ENCODE measurements at regions not wholly inside any gene's neighbourhood (a gene's known extent, or its start where the extent isn't known, plus 50 kb on each side); places are given as distances from the start of the nearest gene placed in this dataset.

GRCh38 chr5:26666371-26666770 is 372.0 kb downstream of the CDH9 start:
- Histone ChIP-seq H3K27me3 (replicated peaks in 1 of 7) (no peaks in the 10 kb centered on the region), H3K4me1 (no peaks in the 10 kb centered on the region), H3K36me3 (no peaks in the 10 kb centered on the region), H3K9me3 (peaks cover 0 to 7% (median 0%) of the 10 kb centered on the region in 8 donors), H3K27ac (no peak overlapping the region), H3K4me3 (no peak overlapping the region)
- TF ChIP-seq POLR2AphosphoS5 (IDR thresholded peaks at IDR 0.05), result no peak
- TF ChIP-seq POLR2A (IDR thresholded peaks at IDR 0.05), result no peak
- TF ChIP-seq, protein P1, sequence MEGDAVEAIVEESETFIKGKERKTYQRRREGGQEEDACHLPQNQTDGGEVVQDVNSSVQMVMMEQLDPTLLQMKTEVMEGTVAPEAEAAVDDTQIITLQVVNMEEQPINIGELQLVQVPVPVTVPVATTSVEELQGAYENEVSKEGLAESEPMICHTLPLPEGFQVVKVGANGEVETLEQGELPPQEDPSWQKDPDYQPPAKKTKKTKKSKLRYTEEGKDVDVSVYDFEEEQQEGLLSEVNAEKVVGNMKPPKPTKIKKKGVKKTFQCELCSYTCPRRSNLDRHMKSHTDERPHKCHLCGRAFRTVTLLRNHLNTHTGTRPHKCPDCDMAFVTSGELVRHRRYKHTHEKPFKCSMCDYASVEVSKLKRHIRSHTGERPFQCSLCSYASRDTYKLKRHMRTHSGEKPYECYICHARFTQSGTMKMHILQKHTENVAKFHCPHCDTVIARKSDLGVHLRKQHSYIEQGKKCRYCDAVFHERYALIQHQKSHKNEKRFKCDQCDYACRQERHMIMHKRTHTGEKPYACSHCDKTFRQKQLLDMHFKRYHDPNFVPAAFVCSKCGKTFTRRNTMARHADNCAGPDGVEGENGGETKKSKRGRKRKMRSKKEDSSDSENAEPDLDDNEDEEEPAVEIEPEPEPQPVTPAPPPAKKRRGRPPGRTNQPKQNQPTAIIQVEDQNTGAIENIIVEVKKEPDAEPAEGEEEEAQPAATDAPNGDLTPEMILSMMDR (IDR thresholded peaks at IDR 0.05 in 8 of 11, conservative IDR thresholded peaks at IDR 0.05 in 3 of 11), result no peak
- no peak for DNase-seq
- intact Hi-C loops (cut with DNase I; ENCODE audit: low total_unique reads), result no loop called here

DNA sequence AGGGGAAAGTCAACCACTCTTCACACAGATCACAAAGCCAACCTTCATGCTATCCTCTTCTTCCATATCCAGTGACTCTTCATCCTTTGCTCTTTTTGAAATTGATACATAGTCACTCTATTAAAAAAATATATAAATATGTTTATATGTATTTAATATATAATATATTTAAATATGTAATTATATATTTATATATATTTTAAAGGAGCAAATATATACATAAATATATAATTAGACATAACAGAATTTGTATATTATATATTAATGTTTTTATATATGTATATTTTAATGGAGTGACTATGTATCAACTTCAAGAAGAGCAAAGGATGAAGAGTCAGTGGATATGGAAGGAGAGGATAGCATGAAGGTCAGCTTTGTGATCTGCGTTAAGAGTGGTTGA is 374.9 kb downstream of the CDH9 start:
- Histone ChIP-seq H3K4me3 (no peak overlapping the region), H3K9me3 (peaks cover 0 to 35% (median 11%) of the 10 kb centered on the region in 8 donors), H3K27me3 (replicated peaks in 1 of 7) (no peaks in the 10 kb centered on the region), H3K36me3 (no peaks in the 10 kb centered on the region), H3K4me1 (no peaks in the 10 kb centered on the region), H3K27ac (no peak overlapping the region)
- no peak for DNase-seq
- TF ChIP-seq, protein P1 (IDR thresholded peaks at IDR 0.05 in 8 of 11, conservative IDR thresholded peaks at IDR 0.05 in 3 of 11), result no peak
- TF ChIP-seq POLR2A (IDR thresholded peaks at IDR 0.05), result no peak
- TF ChIP-seq POLR2AphosphoS5 (IDR thresholded peaks at IDR 0.05), result no peak
- intact Hi-C loops (cut with DNase I; ENCODE audit: low total_unique reads), result no loop called here
- WGBS, 5 donors, result 77 to 97% (median 84%) methylated on average over 1 of the region's 1 CpG

DNA sequence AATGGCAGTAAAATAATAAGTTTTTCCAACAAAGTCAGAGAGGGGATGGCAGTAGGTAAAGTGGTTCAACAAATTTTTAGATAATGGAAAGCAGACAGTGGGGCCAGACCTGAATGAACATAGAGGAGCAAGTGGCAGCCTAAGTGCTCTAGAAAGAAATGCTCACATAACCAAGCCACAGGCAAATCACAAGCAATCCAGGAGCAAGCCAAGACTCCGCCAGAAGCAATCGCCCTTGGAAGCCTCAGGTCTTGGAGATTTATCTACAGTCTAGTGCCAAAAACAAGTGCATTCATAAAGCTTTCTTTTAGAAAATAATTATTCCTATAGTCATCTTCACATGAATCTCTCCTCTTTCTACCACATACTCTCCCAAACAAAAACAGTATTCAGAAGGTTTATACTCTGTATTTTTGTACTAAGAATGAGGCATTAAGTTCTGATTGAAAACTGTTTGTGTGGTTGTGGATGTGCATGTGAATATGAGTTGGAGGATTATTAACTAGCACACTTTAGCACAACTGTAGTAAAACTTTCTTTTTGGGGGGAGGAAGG is 375.5 kb downstream of the CDH9 start:
- no peaks in the 10 kb centered on the region for H3K36me3 ChIP-seq
- WGBS, 5 donors, result 67 to 98% (median 92%) methylated on average over 2 of the region's 2 CpGs
- H3K4me1 ChIP-seq, result no peaks in the 10 kb centered on the region
- DNase-seq, result no peak
- H3K27ac ChIP-seq, result no peak overlapping the region
- intact Hi-C loops (cut with DNase I; ENCODE audit: low total_unique reads), result no loop called here
- no peak overlapping the region for H3K4me3 ChIP-seq
- no peaks in the 10 kb centered on the region for H3K27me3 ChIP-seq (replicated peaks in 1 of 7)
- H3K9me3 ChIP-seq, result peaks cover 0 to 38% (median 11%) of the 10 kb centered on the region in 8 donors
- no peak for TF ChIP-seq POLR2AphosphoS5 (IDR thresholded peaks at IDR 0.05)
- no peak for TF ChIP-seq POLR2A (IDR thresholded peaks at IDR 0.05)
- TF ChIP-seq, protein P1 (IDR thresholded peaks at IDR 0.05 in 8 of 11, conservative IDR thresholded peaks at IDR 0.05 in 3 of 11), result no peak

- TF ChIP-seq POLR2AphosphoS5 (IDR thresholded peaks at IDR 0.05) (no peak), POLR2A (IDR thresholded peaks at IDR 0.05) (no peak)
- TF ChIP-seq, protein P1 (IDR thresholded peaks at IDR 0.05 in 8 of 11, conservative IDR thresholded peaks at IDR 0.05 in 3 of 11), result no peak
- 87 to 96% (median 88%) methylated on average over 12 of the region's 12 CpGs for WGBS, 5 donors
- Histone ChIP-seq H3K36me3 (no peaks in the 10 kb centered on the region), H3K4me3 (no peak overlapping the region), H3K27ac (no peak overlapping the region), H3K9me3 (peaks cover 0 to 60% (median 24%) of the 10 kb centered on the region in 8 donors), H3K4me1 (no peaks in the 10 kb centered on the region), H3K27me3 (replicated peaks in 1 of 7) (no peaks in the 10 kb centered on the region)
- DNase-seq, result no peak
- intact Hi-C loops (cut with DNase I; ENCODE audit: low total_unique reads), result no loop called here
Observed at GRCh38 chr5:26660116-26660515, 378.3 kb downstream of the CDH9 start.

Measured in spleen (tissue), 11 donors.